ENCODE measurements at regions not wholly inside any gene's neighbourhood (a gene's known extent, or its start where the extent isn't known, plus 50 kb on each side); places are given as distances from the start of the nearest gene placed in this dataset.
A peak's percentile ranks its signal among the peaks of the same experiment; 100 is the strongest.

DNA sequence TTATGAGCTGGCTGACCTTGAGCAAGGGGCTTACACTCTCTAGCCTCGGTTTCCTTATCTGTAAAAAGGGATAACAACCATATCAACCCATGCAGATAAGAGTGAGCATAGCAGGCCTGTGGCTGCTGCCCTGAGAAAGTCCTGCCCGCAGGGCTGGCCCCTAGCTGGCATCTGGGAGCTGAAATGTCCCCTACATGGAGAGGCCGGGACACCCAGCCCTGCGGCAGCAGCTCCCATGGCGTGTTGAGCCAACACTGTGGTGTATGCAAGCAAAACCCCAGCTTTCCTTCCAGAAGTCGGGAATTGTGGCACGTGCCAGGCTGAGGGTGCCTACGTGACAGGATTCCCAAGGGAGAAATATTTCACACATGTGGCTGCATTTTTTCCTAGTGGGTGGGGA is 358.9 kb downstream of the CTTN start:
- no peak overlapping the region for H3K4me3 Mint-ChIP-seq (ENCODE audit: unreplicated experiment)
- no peak for DNase-seq (ENCODE audit: low spot score)
- peaks cover 4% of the 10 kb centered on the region for H3K4me1 Mint-ChIP-seq (ENCODE audit: low read depth)
- peaks cover 8% of the 10 kb centered on the region for H3K9me3 Mint-ChIP-seq (ENCODE audit: low read depth)
- H3K27me3 Mint-ChIP-seq (ENCODE audit: low read depth) = peaks cover 9% of the 10 kb centered on the region
- H3K36me3 Mint-ChIP-seq (ENCODE audit: low read depth) = no peaks in the 10 kb centered on the region
- no peak overlapping the region for H3K27ac Mint-ChIP-seq (ENCODE audit: unreplicated experiment)
- TF ChIP-seq, protein P1, sequence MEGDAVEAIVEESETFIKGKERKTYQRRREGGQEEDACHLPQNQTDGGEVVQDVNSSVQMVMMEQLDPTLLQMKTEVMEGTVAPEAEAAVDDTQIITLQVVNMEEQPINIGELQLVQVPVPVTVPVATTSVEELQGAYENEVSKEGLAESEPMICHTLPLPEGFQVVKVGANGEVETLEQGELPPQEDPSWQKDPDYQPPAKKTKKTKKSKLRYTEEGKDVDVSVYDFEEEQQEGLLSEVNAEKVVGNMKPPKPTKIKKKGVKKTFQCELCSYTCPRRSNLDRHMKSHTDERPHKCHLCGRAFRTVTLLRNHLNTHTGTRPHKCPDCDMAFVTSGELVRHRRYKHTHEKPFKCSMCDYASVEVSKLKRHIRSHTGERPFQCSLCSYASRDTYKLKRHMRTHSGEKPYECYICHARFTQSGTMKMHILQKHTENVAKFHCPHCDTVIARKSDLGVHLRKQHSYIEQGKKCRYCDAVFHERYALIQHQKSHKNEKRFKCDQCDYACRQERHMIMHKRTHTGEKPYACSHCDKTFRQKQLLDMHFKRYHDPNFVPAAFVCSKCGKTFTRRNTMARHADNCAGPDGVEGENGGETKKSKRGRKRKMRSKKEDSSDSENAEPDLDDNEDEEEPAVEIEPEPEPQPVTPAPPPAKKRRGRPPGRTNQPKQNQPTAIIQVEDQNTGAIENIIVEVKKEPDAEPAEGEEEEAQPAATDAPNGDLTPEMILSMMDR (IDR thresholded peaks at IDR 0.05) = no peak

DNA sequence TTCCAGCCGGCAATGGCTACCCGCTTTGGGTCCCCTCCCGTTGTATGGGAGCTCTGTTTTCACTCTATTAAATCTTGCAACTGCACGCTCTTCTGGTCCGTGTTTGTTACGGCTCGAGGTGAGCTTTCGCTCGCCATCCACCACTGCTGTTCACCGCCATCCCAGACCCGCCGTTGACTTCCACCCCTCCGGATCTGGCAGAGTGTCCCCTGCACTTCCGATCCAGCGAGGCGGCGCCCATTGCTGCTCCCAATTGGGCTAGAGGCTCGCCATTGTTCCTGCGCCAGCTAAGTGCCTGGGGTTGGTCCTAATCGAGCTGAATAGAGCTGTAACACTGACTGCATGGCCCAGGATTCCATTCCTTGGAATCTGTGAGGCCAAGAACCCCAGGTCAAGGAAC is 359.9 kb downstream of the CTTN start:
- Mint-ChIP-seq H3K27ac (ENCODE audit: unreplicated experiment) (no peak overlapping the region), H3K36me3 (ENCODE audit: low read depth) (no peaks in the 10 kb centered on the region), H3K4me1 (ENCODE audit: low read depth) (peaks cover 4% of the 10 kb centered on the region), H3K4me3 (ENCODE audit: unreplicated experiment) (no peak overlapping the region), H3K27me3 (ENCODE audit: low read depth) (peaks cover 9% of the 10 kb centered on the region), H3K9me3 (ENCODE audit: low read depth) (peaks cover 8% of the 10 kb centered on the region)
- no peak for DNase-seq (ENCODE audit: low spot score)
- TF ChIP-seq, protein P1 (IDR thresholded peaks at IDR 0.05) = no peak

DNA sequence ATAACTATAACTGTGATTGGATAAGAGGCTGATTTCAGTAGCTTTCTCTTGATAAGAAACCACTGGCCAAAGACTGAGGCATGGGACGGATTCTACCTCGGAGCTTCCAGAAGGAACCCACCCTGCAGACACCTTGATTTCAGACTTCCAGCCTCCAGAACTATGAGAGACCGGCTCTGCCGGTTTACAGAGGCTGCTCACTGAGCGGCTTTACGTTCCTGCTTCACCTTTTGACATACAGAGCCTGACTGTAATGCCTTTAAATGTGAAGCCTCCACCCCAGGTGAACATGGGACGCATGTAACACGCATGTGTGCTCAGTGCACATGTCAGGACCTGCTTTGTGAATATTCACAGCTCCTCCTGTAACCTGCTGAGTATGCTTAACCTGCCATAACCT is 361.5 kb downstream of the CTTN start:
- H3K4me1 Mint-ChIP-seq (ENCODE audit: low read depth) = peaks cover 4% of the 10 kb centered on the region

DNA sequence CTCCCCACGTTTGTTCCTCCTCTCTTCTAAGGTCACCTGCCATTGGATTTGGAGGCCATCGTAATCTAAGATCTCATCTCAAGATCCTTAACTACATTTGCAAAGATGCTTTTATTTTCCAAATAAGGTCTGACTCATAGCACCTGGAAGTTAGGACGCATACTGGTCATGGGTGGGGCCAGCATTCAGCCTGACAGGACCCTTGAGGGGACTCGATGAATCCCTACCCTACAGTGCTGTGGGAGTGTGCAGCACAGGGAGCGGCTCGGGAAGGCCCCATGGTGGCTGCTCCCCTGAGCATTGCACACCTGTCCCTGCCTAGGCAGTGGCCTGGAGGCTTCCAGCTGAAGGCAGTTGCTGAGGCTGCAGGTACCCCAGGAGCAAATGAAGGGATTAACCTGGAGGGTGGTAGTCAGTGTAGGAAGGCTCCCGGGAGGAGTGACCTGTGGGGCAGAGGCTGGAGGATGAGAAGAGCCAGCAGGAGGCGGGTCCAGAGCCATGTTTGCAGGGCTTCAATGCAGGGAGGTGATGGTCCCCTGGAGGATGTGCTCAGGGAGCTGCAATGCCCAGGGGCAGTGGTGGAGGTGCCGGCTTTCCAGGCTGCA is 362.2 kb downstream of the CTTN start:
- H3K27me3 Mint-ChIP-seq (ENCODE audit: low read depth) = peaks cover 9% of the 10 kb centered on the region

More for the DNA sequence above, 361.5 kb downstream of the CTTN start:
- no peak overlapping the region for H3K4me3 Mint-ChIP-seq (ENCODE audit: unreplicated experiment)
- peaks cover 9% of the 10 kb centered on the region for H3K27me3 Mint-ChIP-seq (ENCODE audit: low read depth)
- TF ChIP-seq, protein P1 (IDR thresholded peaks at IDR 0.05) = no peak
- H3K36me3 Mint-ChIP-seq (ENCODE audit: low read depth) = no peaks in the 10 kb centered on the region
- no peak overlapping the region for H3K27ac Mint-ChIP-seq (ENCODE audit: unreplicated experiment)
- DNase-seq (ENCODE audit: low spot score) = no peak
- no peaks in the 10 kb centered on the region for H3K9me3 Mint-ChIP-seq (ENCODE audit: low read depth)

DNA sequence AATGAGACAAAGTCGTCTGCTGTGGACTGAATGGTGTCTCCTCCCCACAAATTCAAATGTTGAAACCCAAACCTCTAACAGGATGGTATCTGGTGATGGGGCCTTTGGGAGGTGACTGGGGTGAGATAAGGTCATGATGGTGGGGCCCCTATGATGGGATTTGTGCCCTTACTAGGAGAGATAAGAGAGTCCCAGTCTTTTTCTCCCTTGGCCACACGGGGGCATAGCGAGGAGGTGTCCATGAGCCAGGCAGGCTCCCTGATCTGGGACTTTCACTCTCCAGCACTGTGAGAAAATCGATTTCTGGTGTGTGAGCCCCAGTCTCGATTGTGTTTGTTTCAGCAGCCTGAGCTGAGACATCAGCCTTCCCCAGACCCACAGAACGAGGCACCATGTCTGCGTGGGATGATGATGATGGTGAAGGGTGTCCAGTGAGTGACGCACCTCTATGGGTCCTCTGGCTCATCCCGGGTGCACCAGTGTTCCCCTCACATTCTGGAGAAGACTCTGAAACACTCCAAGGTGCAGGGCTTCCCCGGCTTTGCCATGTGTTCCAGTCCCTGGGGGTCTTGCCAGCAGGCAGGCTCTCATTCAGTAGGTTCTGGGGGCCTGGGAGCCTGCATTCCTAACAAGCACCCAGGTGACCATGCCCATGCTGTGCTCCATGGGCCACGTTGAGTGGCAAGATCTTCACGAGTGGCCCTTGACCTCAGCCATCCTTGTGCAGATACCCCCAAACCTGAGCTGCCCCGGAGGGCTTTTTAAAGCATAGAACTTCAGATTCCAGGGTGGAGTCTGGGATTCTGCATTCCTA is 363.0 kb downstream of the CTTN start:
- Mint-ChIP-seq H3K4me3 (ENCODE audit: unreplicated experiment) (no peak overlapping the region), H3K9me3 (ENCODE audit: low read depth) (no peaks in the 10 kb centered on the region), H3K27me3 (ENCODE audit: low read depth) (peaks cover 14% of the 10 kb centered on the region), H3K4me1 (ENCODE audit: low read depth) (no peaks in the 10 kb centered on the region), H3K36me3 (ENCODE audit: low read depth) (no peaks in the 10 kb centered on the region), H3K27ac (ENCODE audit: unreplicated experiment) (no peak overlapping the region)
- TF ChIP-seq, protein P1 (IDR thresholded peaks at IDR 0.05) = peak; percentile 8
- no peak for DNase-seq (ENCODE audit: low spot score)

More for the DNA sequence above, 362.2 kb downstream of the CTTN start:
- Mint-ChIP-seq H3K4me3 (ENCODE audit: unreplicated experiment) (no peak overlapping the region), H3K27ac (ENCODE audit: unreplicated experiment) (no peak overlapping the region), H3K4me1 (ENCODE audit: low read depth) (peaks cover 4% of the 10 kb centered on the region), H3K9me3 (ENCODE audit: low read depth) (no peaks in the 10 kb centered on the region), H3K36me3 (ENCODE audit: low read depth) (no peaks in the 10 kb centered on the region)
- no peak for DNase-seq (ENCODE audit: low spot score)
- TF ChIP-seq, protein P1 (IDR thresholded peaks at IDR 0.05) = no peak

Data from chondrocyte (in vitro differentiated cells).